ENCODE measurements at regions not wholly inside any gene's neighbourhood (a gene's known extent, or its start where the extent isn't known, plus 50 kb on each side); places are given as distances from the start of the nearest gene placed in this dataset.

DNA sequence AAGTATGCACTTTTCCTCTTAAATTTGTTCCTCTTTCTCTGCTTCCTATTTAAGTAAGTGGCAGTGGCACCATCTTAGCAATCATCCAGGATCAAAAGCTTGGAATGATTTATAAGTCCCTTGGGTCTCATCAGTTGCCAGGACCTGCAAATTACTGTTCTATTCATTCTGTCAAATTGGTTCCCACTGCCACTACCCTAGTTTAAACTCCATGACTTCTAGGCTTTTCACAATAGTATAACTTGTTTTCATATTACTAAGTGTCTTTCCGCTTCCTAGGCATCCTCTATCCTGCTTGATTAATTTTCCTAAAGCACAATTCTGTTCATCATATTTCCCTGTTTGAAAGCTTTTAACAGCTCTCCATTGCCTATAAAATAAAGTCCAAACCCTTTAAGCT lies 363.9 kb upstream of the MEF2C start:
- TF ChIP-seq CTCF (IDR thresholded peaks at IDR 0.05), result no peak
- no peak for TF ChIP-seq POLR2A (IDR thresholded peaks at IDR 0.05)
